Upper lobe of right lung (tissue), 1 donor: ENCODE measurements at regions not wholly inside any gene's neighbourhood (a gene's known extent, or its start where the extent isn't known, plus 50 kb on each side); places are given as distances from the start of the nearest gene placed in this dataset.
"Not testable (repeated sequence)": the region's sequence is repeated elsewhere in the genome, so short reads cannot be mapped to it uniquely, and the experiment has no call there.

Source experiments
- ATAC-seq: fragments of 200-7000 bp; cut with Tn5 transposase; one replicate; pipeline ENCODE4 v1.9.1; 2020; ENCODE audit warnings: mild to moderate bottlenecking, moderate library complexity
- DNase-seq: peaks from one replicate; pipeline ENCODE4 v3.0.0-alpha.2; 2020
- H3K27ac ChIP-seq: fragments of 200-600 bp; one replicate; pipeline ENCODE4 v1.8.0; 2022
- H3K27me3 ChIP-seq: fragments of 200-600 bp; one replicate; pipeline ENCODE4 v1.8.0; 2022; ENCODE audit warnings: mild to moderate bottlenecking
- H3K36me3 ChIP-seq: fragments of 200-600 bp; one replicate; pipeline ENCODE4 v1.8.0; 2022
- H3K4me1 ChIP-seq: fragments of 200-600 bp; one replicate; pipeline ENCODE4 v1.8.0; 2022
- H3K4me3 ChIP-seq: fragments of 200-600 bp; one replicate; pipeline ENCODE4 v1.8.0; 2022; ENCODE audit warnings: mild to moderate bottlenecking
- H3K9me3 ChIP-seq: fragments of 200-600 bp; one replicate; pipeline ENCODE4 v1.8.0; 2022
- intact Hi-C: fragments of 100-400 bp; cut with DNase I; formaldehyde crosslinking; loops from one replicate; pipeline ENCODE4 v1.11.0; 2022
- TF ChIP-seq, protein P1 (sequence below): fragments of 200-600 bp; IDR thresholded peaks from one replicate; pipeline ENCODE4 v1.8.0; 2022; ENCODE audit warnings: antibody characterized with exemption
- donor health status: DM: no; HTN: yes; CAD: no; lungs with severe emphysema.

DNA sequence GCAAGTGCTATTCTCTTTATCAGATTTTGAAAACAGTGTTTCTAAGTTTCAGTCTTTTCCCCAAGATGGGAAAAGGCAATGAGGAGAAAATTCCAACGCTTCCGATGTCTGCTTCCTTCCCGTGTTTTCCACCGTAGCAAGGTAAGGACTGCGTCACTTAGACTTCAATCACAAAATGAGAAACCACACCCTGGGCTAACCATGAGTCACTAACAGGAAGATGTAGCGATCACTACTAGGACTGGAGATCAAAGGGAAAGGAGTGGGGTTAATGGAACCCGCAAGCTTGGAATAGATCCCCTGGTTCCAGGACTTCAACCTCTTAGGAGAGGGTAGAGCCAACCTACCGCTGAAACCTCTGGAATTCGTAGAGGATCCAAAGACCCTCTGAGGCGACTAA is 250.7 kb upstream of the ZFP42 start:
- TF ChIP-seq, protein P1, sequence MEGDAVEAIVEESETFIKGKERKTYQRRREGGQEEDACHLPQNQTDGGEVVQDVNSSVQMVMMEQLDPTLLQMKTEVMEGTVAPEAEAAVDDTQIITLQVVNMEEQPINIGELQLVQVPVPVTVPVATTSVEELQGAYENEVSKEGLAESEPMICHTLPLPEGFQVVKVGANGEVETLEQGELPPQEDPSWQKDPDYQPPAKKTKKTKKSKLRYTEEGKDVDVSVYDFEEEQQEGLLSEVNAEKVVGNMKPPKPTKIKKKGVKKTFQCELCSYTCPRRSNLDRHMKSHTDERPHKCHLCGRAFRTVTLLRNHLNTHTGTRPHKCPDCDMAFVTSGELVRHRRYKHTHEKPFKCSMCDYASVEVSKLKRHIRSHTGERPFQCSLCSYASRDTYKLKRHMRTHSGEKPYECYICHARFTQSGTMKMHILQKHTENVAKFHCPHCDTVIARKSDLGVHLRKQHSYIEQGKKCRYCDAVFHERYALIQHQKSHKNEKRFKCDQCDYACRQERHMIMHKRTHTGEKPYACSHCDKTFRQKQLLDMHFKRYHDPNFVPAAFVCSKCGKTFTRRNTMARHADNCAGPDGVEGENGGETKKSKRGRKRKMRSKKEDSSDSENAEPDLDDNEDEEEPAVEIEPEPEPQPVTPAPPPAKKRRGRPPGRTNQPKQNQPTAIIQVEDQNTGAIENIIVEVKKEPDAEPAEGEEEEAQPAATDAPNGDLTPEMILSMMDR: no peak
- no peaks in the 10 kb centered on the region for H3K36me3 ChIP-seq
- no peaks in the 10 kb centered on the region for H3K4me1 ChIP-seq
- no peak for DNase-seq
- H3K27ac ChIP-seq: no peak overlapping the region
- intact Hi-C loops: no loop called here
- no peaks in the 10 kb centered on the region for H3K27me3 ChIP-seq
- H3K4me3 ChIP-seq: no peak overlapping the region
- H3K9me3 ChIP-seq: peaks cover 7% of the 10 kb centered on the region
- ATAC-seq: no peak

DNA sequence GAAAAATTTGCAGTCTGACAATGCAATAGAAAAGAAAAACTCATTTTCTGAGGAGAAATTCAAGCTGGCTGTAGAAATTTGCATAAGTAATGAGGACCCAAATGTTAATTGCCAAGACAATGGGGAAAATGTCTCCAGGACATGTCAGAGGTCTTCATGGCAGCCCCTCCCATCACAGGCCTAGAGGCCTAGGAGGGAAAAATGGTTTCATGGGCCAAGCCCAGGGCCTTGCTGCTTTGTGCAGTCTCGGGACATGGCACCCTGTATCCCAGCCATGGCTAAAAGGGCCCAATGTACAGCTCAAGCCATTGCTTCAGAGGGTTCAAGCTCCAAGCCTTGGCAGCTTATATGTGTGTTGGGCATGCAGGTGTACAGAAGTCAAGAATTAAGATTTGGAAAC is 244.9 kb upstream of the ZFP42 start:
- H3K36me3 ChIP-seq, intact Hi-C loops, H3K27ac ChIP-seq, H3K27me3 ChIP-seq, DNase-seq, H3K4me1 ChIP-seq, ATAC-seq, H3K4me3 ChIP-seq, H3K9me3 ChIP-seq: not testable (repeated sequence)

DNA sequence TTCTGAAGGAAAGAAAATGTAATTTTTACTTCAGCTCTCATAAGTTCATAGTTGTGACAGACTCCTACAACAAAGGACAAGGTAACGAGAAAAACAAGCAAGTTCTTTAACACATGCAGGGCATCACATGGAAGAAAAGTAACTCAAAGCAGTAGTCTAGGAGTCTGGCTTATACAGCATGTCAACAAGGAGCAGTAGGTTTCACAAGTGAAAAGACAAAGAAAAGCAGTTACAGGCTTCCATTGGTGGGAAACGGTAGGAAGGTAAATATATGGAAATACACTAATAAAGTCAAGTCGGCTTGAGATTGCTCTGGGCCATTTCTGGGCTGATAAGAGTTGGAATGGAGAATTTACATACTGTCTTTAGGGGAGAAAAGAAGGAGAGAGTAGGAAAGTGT is 228.4 kb upstream of the ZFP42 start:
- DNase-seq: no peak

GRCh38 chr4:187767687-187768086 is 227.9 kb upstream of the ZFP42 start:
- Histone ChIP-seq H3K9me3 (no peaks in the 10 kb centered on the region), H3K27ac (no peak overlapping the region), H3K4me3 (no peak overlapping the region), H3K36me3 (no peaks in the 10 kb centered on the region), H3K4me1 (no peaks in the 10 kb centered on the region), H3K27me3 (no peaks in the 10 kb centered on the region)
- DNase-seq (no peak), ATAC-seq (no peak)
- intact Hi-C loops: no loop called here
- TF ChIP-seq, protein P1: no peak

More for the DNA sequence above, 228.4 kb upstream of the ZFP42 start:
- ATAC-seq: no peak
- no peak overlapping the region for H3K4me3 ChIP-seq
- no peaks in the 10 kb centered on the region for H3K36me3 ChIP-seq
- no peaks in the 10 kb centered on the region for H3K27me3 ChIP-seq
- no peaks in the 10 kb centered on the region for H3K9me3 ChIP-seq
- no peaks in the 10 kb centered on the region for H3K4me1 ChIP-seq
- TF ChIP-seq, protein P1: no peak
- H3K27ac ChIP-seq: no peak overlapping the region
- intact Hi-C loops: no loop called here

GRCh38 chr4:187770345-187770744 is 225.2 kb upstream of the ZFP42 start:
- no peak for DNase-seq
- no peak overlapping the region for H3K27ac ChIP-seq
- H3K9me3 ChIP-seq: no peaks in the 10 kb centered on the region
- TF ChIP-seq, protein P1: no peak
- no peak for ATAC-seq
- H3K4me1 ChIP-seq: no peaks in the 10 kb centered on the region
- intact Hi-C loops: no loop called here
- no peak overlapping the region for H3K4me3 ChIP-seq
- H3K36me3 ChIP-seq: no peaks in the 10 kb centered on the region
- H3K27me3 ChIP-seq: no peaks in the 10 kb centered on the region

DNA sequence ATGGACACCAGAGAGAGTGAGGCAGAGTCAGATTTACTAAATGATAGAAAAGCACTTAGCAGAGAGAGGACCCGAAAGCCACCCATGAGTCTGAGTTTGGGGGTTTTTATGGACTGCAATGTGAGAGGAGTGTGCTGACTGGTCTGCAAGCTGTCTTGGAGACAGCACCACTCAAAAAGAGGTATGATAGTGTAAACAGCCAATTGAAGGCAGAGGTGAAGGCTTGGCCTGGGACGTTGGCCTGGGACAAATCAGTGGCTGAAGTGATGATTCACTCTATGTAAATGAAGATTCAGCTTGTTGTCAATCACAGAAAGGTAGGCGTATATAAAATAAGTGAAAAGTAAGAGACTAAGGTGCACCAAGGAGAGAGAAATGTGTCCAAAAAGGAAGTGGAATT is 217.6 kb upstream of the ZFP42 start:
- no peak overlapping the region for H3K4me3 ChIP-seq
- no peaks in the 10 kb centered on the region for H3K4me1 ChIP-seq
- DNase-seq: no peak
- ATAC-seq: no peak
- H3K36me3 ChIP-seq: no peaks in the 10 kb centered on the region
- H3K9me3 ChIP-seq: no peaks in the 10 kb centered on the region
- intact Hi-C loops: no loop called here
- H3K27ac ChIP-seq: no peak overlapping the region
- TF ChIP-seq, protein P1: no peak
- no peaks in the 10 kb centered on the region for H3K27me3 ChIP-seq
